A172 (cell line): ENCODE measurements at regions not wholly inside any gene's neighbourhood (a gene's known extent, or its start where the extent isn't known, plus 50 kb on each side); places are given as distances from the start of the nearest gene placed in this dataset.
"Not testable (repeated sequence)": the region's sequence is repeated elsewhere in the genome, so short reads cannot be mapped to it uniquely, and the experiment has no call there.

Source experiments
- DNase-seq: peaks from one replicate; pipeline ENCODE4 v3.0.0-alpha.2; 2015; ENCODE audit warnings: low spot score

DNA sequence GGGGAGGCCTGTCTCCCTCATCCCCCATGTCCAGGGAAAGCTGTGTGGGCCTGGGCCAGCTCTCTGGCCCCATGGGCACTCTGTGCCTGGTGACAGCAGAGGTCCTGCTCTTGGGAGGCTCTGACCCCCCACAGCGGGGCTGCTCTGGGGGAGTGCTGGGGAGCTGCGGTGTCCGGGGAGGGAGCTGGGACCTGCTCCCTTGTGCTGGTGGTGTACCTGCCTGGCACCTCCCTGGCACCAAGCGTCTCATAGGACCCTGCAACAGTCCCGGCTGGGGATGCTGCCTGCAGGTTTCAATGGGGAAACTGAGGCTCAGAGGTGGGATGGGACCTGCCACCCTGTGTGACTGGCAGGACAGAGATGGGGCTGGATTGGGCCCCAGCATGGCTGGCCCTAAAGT lies 111.3 kb downstream of the KIF26A start:
- no peak for DNase-seq

DNA sequence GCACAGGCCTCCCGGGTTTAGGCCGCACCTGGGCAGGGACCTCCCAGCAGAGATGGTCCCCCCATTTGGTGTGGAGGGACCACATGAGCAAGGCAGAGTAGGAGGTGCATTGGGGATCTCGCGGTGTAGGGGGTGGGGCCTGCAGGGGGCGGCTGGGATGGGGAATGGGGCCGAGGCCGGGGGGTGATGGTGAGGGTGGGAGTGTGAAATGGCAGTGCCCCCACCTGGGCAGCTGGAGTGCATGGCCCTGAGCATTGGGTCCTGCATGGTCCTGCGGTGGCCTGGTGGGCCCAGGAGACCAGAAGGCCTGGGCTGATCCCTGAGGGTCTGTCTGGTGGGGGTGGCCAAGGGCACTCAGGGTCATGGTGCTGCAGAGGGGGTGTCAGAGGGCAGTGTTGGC lies 111.8 kb downstream of the KIF26A start:
- DNase-seq: no peak

DNA sequence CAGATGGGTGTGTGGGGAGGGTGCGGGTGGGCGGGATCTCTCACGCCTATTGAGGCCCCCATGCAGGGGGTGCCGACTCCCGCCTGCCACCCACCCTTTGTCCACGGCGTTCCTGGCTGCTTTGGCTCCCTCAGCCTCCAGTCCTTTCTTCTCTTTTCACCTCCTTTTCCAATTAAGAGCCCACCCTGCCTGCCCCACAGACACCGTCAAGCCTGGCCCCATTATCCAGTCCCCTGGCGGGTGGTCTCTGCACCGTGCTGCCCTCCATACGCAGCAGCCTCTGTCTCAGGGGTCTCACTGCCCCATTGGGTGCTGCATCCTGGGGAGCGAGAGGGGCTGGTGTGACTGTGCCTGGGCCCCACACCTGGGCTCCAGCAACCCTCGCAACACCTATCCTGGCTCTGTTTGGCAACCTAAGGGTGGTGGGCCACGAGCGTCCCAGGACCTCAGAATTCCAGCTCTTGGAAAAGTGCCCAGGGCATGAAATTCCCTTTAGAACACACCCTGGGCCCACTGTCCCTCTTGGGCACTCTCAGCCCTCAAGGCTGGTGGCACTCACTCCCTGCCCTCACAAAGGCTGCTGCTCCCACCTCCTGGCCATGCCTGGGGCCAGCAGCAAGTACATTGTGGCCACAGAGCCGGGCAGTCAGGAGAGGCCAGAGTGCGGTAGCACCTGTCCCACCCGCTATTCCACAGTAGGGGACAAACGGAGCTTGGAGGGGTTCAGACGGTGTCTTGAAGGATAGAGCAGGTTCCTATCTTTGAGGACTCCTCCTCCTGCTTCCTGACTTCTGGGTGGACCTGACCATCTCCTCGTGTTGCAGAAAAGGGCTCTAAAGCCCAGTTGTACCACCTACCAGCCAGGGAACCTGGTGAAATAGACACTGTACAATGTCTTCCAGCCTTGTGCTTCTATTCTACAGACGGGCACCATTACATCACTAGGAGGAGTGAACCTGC lies 114.1 kb downstream of the KIF26A start:
- DNase-seq: no peak

DNA sequence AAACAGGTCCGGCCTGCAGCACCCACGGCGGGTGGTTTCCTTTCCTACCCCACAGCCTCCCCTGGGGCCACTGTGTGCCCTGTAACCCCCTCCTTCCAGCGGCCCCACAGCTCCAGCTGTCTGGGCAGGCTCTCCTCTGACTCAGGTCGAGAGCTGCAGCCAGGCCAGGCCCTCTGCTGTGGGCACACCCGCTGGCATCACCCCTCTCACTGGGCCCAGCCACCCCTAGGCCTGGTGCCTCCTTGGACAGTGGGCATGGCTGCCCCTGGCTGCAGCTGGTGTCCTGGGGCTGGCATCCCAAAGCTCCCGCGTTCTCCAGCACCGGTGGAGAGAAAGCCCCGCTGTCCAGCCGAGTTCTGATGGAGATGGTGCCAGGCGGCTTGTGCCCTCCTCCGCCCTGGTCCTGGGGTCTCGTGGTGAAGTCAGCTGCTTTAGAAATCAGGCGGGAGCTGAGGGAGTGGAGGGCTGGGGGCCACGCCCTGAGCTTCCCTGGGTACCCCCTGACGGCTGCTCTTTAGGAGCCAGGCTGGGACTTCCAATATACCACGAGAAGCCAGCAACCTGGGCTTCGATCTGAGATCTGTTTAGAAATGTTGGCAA lies 114.9 kb downstream of the KIF26A start:
- no peak for DNase-seq

DNA sequence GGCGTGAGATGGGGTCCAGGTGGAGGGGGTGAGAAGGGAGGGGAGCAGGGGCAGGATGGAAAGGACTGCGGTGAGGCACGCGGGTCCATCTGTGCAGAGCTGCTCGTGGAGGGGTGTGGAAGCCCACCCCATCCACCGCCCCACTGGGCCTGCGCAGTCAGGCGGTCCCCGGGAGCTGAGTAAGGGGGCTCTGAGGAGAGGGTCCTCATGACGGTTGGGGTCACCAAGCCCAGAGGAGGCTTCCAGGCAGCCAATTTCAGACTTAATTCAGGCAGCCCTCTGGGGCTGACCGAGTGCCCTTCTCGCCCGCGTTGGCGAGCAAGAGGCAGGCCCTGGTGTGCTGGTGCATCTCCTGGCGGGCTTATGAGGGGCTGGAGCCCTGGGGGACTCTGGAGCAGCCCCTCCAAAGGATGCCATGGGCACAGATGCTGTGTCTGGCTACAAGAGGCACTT lies 115.5 kb downstream of the KIF26A start:
- no peak for DNase-seq

DNA sequence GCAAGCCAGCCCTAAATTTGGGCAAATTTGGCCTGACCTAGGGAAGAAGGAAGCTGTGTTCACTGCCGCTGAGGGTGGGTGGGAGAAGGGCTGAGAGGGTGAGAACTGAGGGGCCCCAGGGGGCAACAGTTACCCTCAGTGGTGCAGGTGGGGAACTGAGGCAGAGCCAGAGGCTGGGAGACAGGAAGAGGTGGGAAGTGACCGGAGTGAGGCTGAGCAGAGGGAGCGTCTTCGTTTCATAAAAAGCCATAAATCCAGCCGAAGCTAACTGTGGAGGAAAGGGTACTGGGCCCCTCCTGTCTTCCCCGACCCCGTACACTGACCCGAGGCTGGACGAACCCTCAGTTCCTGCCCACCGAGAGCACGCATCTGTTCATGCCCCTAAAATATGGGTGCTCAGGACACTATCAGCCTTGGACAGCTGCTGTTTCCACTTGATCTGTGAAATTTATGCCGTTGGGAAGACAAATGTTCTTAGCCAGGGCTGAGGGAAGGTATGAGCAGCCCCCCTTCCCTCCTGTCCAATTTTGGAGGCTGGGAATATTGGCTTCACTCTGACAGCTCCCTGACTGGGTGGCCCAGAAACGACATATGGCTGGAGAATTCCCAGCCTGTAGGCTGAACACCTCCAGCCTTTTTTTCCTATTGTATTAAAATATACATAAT lies 116.5 kb downstream of the KIF26A start:
- DNase-seq: no peak

DNA sequence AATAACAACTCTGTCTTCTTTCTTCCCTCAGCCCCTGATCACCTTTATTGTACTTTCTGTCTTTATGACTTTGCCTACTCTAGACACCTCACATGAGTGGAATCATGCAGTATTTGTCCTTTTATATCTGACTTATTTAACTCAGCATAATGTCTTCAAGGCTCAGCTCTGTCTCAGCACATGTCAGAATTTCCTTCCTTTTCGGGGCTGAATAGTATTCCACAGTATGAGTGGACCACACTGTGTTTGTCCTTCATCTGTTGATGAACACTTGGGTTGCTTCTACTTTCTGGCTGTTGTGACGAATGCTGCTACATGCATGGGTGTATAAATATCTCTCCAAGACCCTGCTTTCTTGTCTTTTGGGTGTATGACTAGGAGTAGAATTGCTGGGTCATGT lies 117.6 kb downstream of the KIF26A start:
- no peak for DNase-seq

DNA sequence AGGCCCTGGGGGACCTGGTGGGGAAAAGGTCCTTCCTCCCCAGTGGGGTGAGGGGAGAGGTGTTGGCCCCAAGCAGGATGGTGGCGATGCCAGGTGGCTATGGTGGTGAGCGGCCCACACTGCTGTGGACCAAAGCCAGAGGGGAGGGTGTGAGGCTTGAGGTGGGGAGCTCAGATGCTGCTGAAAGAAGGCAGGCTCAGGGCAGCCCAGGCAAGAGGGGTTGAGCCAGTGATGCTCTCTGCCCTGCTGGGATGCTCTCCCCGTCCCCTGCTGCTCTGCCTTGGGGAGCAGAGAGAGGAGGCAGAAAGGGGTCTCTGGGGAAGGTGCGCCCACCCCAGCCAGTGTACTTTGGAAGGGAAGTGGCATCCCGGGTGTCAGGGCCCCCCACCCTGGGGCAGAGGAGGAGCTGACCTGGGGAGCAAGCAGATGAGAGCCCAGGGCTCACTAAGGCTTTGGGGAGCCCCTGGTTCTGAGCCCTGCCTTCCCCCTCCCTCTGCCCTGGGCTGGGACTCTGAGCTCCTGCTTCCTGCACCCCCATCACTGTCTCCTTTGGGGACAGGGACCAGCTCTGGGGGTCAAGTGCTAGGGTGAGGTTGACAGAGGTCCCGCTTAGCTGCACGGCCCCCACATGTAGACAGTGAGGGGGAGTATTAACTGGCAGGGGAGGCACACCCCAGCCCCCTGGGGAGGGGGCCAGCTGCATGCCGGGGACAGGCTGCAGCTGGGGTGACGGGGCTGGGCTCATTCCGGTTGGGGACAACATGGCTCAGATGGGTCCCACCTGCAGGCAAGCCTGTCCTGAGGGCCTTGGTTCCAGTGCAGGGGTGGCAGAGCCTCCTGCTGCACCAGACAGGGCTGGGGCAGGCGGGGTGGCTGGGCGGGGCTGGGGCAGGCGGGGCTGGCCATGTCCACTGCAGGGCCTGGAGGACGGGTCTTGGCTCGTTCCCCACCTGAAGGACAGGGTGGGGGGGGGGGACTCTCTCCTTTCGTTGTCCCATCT lies 124.4 kb downstream of the KIF26A start:
- DNase-seq: no peak

DNA sequence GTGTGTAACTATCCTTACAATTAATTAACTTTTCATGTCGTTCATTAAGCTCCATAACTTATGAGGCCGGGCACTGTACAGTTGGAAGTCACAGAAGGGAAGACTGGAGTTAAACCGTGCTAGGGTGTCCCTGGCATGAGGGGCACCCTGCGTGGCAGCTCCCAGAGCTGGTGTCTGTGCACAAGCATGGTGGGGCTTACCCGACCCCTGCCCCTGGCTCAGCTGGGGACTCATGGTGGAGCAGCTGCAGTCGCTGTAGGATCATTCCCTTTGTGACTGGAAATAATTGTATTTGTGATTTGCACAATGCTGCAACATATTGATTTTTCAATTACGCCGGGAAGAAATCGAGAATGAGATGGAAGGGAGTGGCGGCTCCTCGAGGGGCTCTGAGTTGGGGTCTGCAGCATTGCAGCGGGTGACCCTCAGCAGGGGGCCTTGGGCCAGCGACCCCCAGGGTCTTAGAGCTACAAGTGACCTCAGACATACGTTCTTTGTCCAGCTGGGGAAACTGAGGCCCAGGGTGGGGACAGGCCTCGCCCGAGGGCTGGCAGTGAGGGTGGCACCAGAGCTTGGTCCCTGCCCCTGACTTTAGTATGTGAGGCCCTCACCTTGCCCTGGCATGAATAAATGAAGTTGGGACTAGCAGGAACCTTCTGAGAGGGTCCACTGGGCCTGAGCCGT lies 125.4 kb downstream of the KIF26A start:
- DNase-seq: no peak

DNA sequence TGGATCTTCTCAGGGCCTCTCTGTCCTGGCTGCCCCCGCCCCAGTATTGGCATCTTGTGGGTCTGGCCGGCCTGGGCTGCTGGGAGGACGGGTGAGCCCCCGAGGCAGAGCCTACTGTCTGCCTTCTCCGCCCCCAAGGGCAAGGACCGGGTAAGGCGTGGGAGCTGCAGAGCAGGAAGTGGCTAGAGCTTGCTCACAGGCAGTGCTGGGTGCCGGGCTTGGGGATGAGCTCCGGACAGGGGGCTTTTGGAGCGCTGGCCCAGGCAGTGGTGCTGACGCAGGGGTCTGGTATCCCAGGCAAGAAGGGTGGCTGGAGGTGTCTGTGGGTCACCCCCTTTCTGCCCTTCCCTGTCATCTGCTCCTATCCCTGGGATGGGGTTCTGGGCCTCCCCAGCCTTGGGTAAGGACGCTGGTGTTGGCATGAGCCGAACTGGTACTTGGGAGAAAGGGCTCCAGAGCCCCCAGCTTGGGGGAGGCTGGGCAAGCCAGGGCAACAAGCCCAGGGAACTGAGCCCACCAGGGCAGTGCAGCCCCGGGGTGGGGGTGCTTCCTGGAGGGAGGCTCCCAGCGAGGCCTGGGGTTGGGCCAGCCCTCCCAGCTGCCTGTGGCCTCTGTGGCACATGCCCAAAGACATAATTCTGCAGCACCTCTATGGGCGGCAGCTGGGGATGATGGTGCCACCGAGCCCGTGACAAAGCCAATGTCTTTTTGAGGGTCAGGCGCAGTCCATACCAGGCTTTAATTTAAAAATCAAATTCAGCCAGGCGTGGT lies 126.3 kb downstream of the KIF26A start:
- DNase-seq: no peak

DNA sequence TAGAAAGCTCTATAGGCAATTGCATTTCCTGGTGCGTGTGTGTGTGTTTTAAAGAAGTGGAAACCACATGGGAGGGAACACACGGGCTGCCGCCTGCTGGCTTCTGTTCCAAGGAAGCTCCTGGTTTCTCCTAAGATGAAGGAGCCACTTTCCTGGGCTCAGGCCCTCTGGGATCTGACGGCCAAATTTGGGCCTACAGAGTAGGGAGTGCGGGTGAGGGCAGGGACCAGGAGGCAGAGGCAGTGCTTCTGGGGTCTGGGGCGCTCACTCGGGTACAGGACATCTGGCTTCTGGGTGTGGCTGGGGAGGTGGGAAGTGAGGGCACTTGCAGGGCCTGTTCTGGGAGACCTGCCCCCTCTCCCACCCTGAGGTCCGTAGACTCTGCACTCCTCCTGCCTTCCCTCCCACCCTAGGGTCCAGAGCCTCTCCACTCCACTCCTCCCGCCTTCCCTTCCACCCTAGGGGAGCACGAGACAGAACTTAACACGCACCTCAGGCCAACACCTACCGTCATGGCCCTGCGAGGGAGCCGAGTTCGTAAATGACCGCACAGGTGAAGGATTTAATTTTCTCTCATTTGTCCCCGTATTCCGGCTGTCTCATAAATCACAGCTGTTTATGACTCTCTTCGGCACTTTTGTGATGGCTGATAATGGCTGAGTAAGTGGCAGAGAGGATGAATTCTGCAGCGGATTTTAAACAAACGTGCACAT lies 127.7 kb downstream of the KIF26A start:
- DNase-seq: no peak

DNA sequence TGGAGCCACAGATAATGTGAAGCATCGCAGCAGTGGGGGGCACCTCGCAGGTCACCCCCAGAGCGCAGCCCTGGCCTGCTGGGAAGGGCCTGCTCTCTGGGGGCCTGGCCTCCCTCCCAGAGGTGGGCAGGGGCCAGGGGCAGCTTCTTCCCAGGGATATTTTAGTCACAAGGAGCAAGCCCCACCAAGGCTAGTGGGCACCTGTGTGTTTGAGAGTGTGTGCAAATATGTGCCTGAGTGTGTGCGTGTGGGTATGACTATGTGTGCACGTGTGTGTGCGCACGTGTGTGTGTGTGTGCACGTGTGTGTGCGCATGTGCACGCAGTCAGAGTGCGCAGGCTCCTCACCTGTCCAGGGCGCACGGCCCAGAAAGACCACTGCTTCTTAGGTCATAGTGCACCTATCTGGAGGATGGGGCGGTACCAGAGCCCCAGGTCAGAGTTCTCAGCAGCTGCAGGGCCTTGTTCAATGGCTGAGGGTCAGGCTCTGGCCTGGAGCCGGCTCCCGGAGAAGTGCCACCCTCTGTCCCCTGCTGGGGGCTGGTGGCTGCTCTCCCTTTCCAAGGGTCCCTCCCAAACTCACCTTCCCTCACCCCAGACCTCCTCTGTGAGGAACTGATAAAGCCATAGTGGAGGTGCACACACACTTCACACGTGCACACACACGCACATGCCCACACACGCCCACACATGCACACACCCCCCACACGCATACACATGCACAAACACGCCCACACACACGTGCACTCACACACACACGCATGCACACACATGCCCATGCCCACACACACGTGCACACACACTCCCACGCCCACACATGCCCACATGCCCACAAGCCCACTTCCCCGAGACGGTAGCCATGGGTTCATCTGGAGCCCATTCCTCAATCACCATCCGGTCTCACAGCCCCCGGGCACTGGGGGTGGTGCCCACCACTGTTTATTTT lies 128.5 kb downstream of the KIF26A start:
- DNase-seq: no peak

DNA sequence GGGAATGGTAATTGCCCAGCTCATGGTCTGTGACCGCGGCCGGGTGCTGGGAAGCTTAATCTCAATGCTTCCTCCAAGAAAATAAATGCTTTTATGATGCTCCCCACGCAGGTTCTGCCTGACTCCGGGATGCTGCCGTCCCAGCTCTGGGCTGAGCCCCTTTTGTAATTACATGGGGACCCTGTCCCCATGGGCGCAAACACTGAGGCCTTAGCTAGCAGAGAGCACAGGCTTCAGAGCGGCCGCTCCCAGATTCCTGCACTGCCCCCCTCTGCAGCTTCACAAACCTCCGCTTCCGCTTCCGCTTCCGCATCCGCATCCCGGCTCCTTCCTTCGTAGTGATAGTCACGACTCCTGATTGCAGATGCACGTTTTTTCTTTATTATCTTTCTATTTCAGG lies 129.5 kb downstream of the KIF26A start:
- no peak for DNase-seq

DNA sequence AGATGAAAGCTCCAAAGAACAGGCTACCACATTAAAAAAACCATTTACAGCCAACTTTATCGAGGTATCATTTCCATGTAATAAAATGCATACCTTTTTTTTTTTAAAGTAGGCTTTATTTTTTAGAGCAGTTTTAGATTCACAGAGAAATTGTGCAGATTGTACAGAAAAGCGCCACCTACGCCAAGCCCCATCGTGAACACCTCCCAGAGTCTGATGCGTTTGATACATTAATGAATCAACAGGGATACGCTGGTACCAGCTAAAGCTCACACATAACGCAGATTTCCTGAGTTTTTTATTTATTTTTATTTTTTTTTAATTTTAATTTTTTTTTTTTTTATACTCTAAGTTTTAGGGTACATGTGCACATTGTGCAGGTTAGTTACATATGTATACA lies 129.9 kb downstream of the KIF26A start:
- DNase-seq: no peak

DNA sequence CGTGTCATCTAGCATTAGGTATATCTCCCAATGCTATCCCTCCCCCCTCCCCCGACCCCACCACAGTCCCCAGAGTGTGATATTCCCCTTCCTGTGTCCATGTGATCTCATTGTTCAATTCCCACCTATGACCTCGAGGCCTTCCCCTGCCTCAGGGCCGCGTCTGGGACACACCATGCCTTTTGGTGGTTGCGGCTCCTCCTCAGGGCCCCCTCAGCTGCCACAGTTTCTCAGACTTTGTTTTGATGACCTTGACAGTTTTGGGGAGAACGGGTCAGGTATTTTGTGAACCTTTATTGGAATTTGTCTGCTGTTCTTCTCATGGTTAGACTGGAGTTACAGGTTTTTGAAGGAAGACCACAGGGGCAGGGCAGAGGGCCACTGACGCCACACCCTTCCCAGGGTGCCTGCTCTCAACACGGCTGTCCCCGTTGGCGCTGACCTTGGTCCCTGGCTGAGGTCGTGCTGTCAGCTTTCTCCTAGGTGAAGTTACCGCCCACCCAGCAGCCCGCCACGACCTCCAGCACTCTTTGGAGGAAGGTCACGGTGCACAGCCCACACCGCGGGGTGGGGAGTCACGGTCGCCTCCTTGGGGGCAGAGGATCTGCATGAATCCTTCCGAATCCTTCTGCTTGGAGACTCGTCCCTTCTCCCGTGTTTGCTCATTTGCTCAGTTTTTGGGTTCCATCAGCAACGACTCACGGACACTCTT lies 130.5 kb downstream of the KIF26A start:
- no peak for DNase-seq

DNA sequence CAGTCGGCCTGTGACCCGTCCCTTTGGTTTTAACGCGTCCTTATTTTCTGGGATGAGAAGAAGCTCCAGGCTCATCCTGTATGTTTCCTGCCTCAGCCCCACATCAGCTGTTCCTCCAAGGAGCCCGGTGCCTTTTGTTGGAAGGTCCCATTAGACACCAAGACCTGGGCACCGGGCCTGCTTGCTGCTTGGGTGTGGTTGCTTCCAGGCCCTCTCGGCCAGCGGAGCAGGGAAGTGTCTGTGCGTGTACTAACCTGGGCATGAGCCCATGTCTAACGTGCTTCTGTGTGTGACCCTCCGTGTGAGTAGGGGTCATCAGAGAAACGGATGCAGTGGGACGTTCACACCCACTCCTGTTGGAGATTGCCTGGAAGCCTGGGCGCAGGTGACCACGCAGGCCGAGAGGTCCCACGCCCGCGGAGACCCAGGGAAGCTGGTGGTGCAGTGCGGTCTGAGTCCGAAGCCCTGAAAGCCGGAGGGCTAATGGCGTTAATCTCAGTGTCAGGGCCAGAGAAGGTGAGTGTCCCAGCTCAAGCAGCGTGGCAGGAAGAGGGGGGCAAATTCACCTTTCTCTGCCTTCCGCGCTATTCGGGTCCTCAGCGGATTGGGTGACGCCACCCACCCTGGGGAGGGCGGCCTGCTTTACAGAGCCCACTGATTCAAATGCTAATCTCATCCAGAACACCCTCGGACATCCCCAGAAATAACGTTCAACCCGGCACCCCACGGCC lies 131.3 kb downstream of the KIF26A start:
- DNase-seq: not testable (repeated sequence)

DNA sequence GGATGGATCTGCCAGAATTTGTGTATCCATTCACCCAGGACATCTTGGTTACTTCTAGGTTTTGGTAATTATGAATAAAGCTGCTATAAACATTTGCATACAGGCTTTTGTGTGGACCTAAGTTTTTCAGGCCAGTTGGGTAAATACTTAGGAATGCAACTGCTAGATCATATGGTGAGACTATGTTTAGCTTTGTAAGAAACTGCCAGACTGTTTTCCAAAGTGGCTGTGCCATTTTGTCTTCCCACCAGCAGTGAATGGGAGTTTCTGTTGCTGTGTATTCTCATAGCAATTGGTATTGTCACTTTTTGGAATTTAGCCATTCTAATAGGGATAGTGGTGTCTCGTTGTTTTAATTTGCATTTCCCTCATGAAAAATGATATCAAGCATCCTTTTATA lies 133.0 kb downstream of the KIF26A start:
- no peak for DNase-seq
